H1 (cell line): ENCODE measurements at regions not wholly inside any gene's neighbourhood (a gene's known extent, or its start where the extent isn't known, plus 50 kb on each side); places are given as distances from the start of the nearest gene placed in this dataset.

ENCODE experiments used
- CTCF ChIA-PET: fragments of 300-600 bp; sonication (Branson Sonifier 250); formaldehyde crosslinking; loops from one replicate; lab custom pipeline; 2021; ENCODE audit not compliant: partially characterized antibody; lab: Charles Lee
- POLR2A ChIA-PET: fragments of 300-600 bp; sonication (Branson Sonifier 250); formaldehyde crosslinking; loops from one replicate; lab custom pipeline; 2021; ENCODE audit warnings: inconsistent platforms; ENCODE audit not compliant: partially characterized antibody; lab: Charles Lee
- DNase-seq, 2 experiments: peaks; one replicate each; pipeline versions ENCODE4 v3.0.0 to v3.0.0-alpha.2; 2010 to 2022; ENCODE audit warnings: low spot score in 2 of 2, low read depth in 1 of 2, mixed read lengths in 1 of 2
- FAIRE-seq: peaks from 2 replicates; lab custom pipeline; 2011; peaks lifted over from hg19 to GRCh38; lab: Jason Lieb, UNC
- H2AFZ ChIP-seq: 2 replicates; pipeline ENCODE4 v1.8.1; 2012; ENCODE audit warnings: low read length, inconsistent platforms
- H2AK5ac ChIP-seq: 2 replicates; pipeline ENCODE4 v1.6.1; 2013; ENCODE audit warnings: low read depth, low read length
- H2BK120ac ChIP-seq: replicated peaks from 2 replicates; pipeline ENCODE3; 2013; ENCODE audit warnings: low read depth, low read length, inconsistent platforms
- H2BK12ac ChIP-seq: 2 replicates; pipeline ENCODE4 v1.6.1; 2013; ENCODE audit warnings: low read depth, low read length
- H2BK15ac ChIP-seq: 2 replicates; pipeline ENCODE4 v1.6.1; 2013; ENCODE audit warnings: low read length
- H2BK20ac ChIP-seq: 2 replicates; pipeline ENCODE4 v1.6.1; 2013; ENCODE audit warnings: low read length
- H2BK5ac ChIP-seq: 2 replicates; pipeline ENCODE4 v1.6.1; 2013; ENCODE audit warnings: low read depth, low read length
- H3K14ac ChIP-seq: 2 replicates; pipeline ENCODE4 v1.6.1; 2013; ENCODE audit warnings: inconsistent platforms; ENCODE audit not compliant: insufficient read length
- H3K18ac ChIP-seq: 2 replicates; pipeline ENCODE4 v1.6.1; 2013; ENCODE audit warnings: low read length; ENCODE audit errors: extremely low read depth
- H3K23ac ChIP-seq: 2 replicates; pipeline ENCODE4 v1.6.1; 2013; ENCODE audit warnings: inconsistent platforms; ENCODE audit not compliant: insufficient read length
- H3K23me2 ChIP-seq: 2 replicates; pipeline ENCODE4 v1.6.1; 2013; ENCODE audit warnings: low read depth, low read length
- H3K27ac ChIP-seq: 2 replicates; pipeline ENCODE4 v1.6.1; 2011; ENCODE audit warnings: low read depth, low read length, inconsistent platforms
- H3K27me3 ChIP-seq, 4 experiments: replicated peaks in 1 of 4; 1 replicate in 1 of 4; 2 replicates in 3 of 4; pipeline versions ENCODE4 v1.6.1 to v1.8.1; 2011 to 2013; ENCODE audit warnings: low read length in 3 of 4, mild to moderate bottlenecking in 3 of 4, inconsistent platforms in 2 of 4, mixed read lengths in 2 of 4, moderate library complexity in 1 of 4; ENCODE audit not compliant: control insufficient read depth in 3 of 4, insufficient read depth in 3 of 4; ENCODE audit errors: extremely low read depth in 1 of 4
- H3K36me3 ChIP-seq, 4 experiments: 2 replicates each; pipeline versions ENCODE4 v1.6.1 to v1.8.1; 2011 to 2013; ENCODE audit warnings: mild to moderate bottlenecking in 4 of 4, low read length in 3 of 4, moderate library complexity in 2 of 4, control low read depth in 1 of 4, inconsistent platforms in 1 of 4; ENCODE audit not compliant: insufficient read depth in 4 of 4, control insufficient read depth in 2 of 4
- H3K4ac ChIP-seq: replicated peaks from 2 replicates; pipeline ENCODE3; 2013; ENCODE audit warnings: low read length, low read depth, mixed read lengths, inconsistent platforms; ENCODE audit not compliant: insufficient read length
- H3K4me1 ChIP-seq, 4 experiments: replicated peaks in 1 of 4; 1 replicate in 1 of 4; 2 replicates in 3 of 4; pipeline versions ENCODE4 v1.6.1 to v1.8.1; 2011 to 2013; ENCODE audit warnings: low read length in 3 of 4, inconsistent platforms in 2 of 4, mixed read lengths in 1 of 4; ENCODE audit not compliant: insufficient read depth in 4 of 4, control insufficient read depth in 3 of 4
- H3K4me2 ChIP-seq, 2 experiments: 2 replicates each; pipeline versions ENCODE4 v1.6.1 to v1.8.1; 2011 to 2013; ENCODE audit warnings: low read depth in 2 of 2, low read length in 2 of 2, control low read depth in 1 of 2, inconsistent platforms in 1 of 2, mild to moderate bottlenecking in 1 of 2; ENCODE audit not compliant: insufficient read depth in 1 of 2
- H3K4me3 ChIP-seq, 4 experiments: fragments of 200-600, 300-600 bp in 1 of 4; sonication (generic), shearing (Covaris generic), sonication (Bioruptor Twin) in 1 of 4; 2 replicates each; pipeline versions ENCODE4 v1.5.1 to v1.8.1; 2011 to 2016; ENCODE audit warnings: low read length in 4 of 4, low read depth in 3 of 4, control low read depth in 2 of 4, inconsistent platforms in 2 of 4, mild to moderate bottlenecking in 2 of 4, mixed read lengths in 1 of 4, moderate library complexity in 1 of 4; ENCODE audit not compliant: insufficient read depth in 2 of 4; ENCODE audit errors: extremely low read depth in 1 of 4
- H3K56ac ChIP-seq: replicated peaks from 2 replicates; pipeline ENCODE3; 2013; ENCODE audit warnings: low read depth, mild to moderate bottlenecking, mixed read lengths, low read length, inconsistent platforms; ENCODE audit not compliant: insufficient read length
- H3K79me1 ChIP-seq: 2 replicates; pipeline ENCODE4 v1.6.1; 2013; ENCODE audit warnings: low read depth, low read length, control low read depth
- H3K79me2 ChIP-seq, 2 experiments: 2 replicates each; pipeline versions ENCODE4 v1.6.1 to v1.8.1; 2012 to 2013; ENCODE audit warnings: low read length in 2 of 2, mild to moderate bottlenecking in 2 of 2, inconsistent platforms in 1 of 2; ENCODE audit not compliant: insufficient read depth in 2 of 2, control insufficient read depth in 1 of 2
- H3K9ac ChIP-seq, 4 experiments: replicated peaks in 1 of 4; 1 replicate in 1 of 4; 2 replicates in 3 of 4; pipeline versions ENCODE4 v1.6.1 to v1.8.1; 2011 to 2013; ENCODE audit warnings: low read depth in 3 of 4, low read length in 3 of 4, control low read depth in 2 of 4, mild to moderate bottlenecking in 2 of 4, moderate library complexity in 2 of 4, inconsistent platforms in 1 of 4; ENCODE audit errors: extremely low read depth in 1 of 4
- H3K9me3 ChIP-seq, 2 experiments: 2 replicates each; pipeline versions ENCODE4 v1.6.1 to v1.8.1; 2012 to 2013; ENCODE audit warnings: mild to moderate bottlenecking in 2 of 2, moderate library complexity in 2 of 2, control low read depth in 1 of 2, inconsistent platforms in 1 of 2, low read depth in 1 of 2, low read length in 1 of 2, mixed read lengths in 1 of 2; ENCODE audit not compliant: insufficient read depth in 2 of 2
- H4K20me1 ChIP-seq, 2 experiments: replicated peaks in 1 of 2; 2 replicates each; pipeline versions ENCODE3 to v1.8.1; 2011 to 2013; ENCODE audit warnings: inconsistent platforms in 2 of 2, low read length in 2 of 2, mild to moderate bottlenecking in 1 of 2; ENCODE audit not compliant: insufficient read depth in 2 of 2, control insufficient read depth in 1 of 2
- H4K5ac ChIP-seq: 2 replicates; pipeline ENCODE4 v1.6.1; 2013; ENCODE audit warnings: low read length, low read depth, mixed read lengths, inconsistent platforms; ENCODE audit not compliant: insufficient read length
- H4K8ac ChIP-seq: 2 replicates; pipeline ENCODE4 v1.8.0; 2013; ENCODE audit warnings: mild to moderate bottlenecking, moderate library complexity, low read length, inconsistent platforms; ENCODE audit not compliant: insufficient read depth; ENCODE audit errors: extremely low read depth
- H4K91ac ChIP-seq: replicated peaks from 2 replicates; pipeline ENCODE3; 2013; ENCODE audit warnings: low read length, mixed read lengths, inconsistent platforms; ENCODE audit not compliant: insufficient read length
- BRCA1 ChIP-seq: IDR thresholded peaks from 2 replicates; pipeline ENCODE4 v1.6.1; 2012; ENCODE audit warnings: low read depth, low read length, improper control_type of control experiment
- CEBPB ChIP-seq: IDR thresholded peaks from 2 replicates; pipeline ENCODE4 v1.6.1; 2012; ENCODE audit warnings: low read depth, low read length
- CTBP2 ChIP-seq: IDR thresholded peaks from 2 replicates; pipeline ENCODE4 v1.7.0; 2011; ENCODE audit warnings: borderline replicate concordance, mild to moderate bottlenecking, moderate library complexity, mixed read lengths, low read length; ENCODE audit not compliant: insufficient read depth, insufficient read length
- EZH2 ChIP-seq: fragments of 200-600 bp; sonication (generic); IDR thresholded peaks from 2 replicates; pipeline ENCODE4 v1.7.1; 2012; ENCODE audit warnings: low read depth, mild to moderate bottlenecking, moderate library complexity, low read length, inconsistent platforms; ENCODE audit not compliant: severe bottlenecking
- JUND ChIP-seq: IDR thresholded peaks from 2 replicates; pipeline ENCODE4 v1.6.1; 2011; ENCODE audit warnings: mild to moderate bottlenecking, improper control_type of control experiment, low read length
- KDM5A ChIP-seq: fragments of 200-600 bp; IDR thresholded peaks from 2 replicates; pipeline ENCODE4 v1.7.1; 2012; ENCODE audit warnings: mild to moderate bottlenecking, low read length, inconsistent platforms, mixed read lengths
- NRF1 ChIP-seq: IDR thresholded peaks from 2 replicates; pipeline ENCODE4 v1.6.1; 2011; ENCODE audit warnings: mild to moderate bottlenecking, low read depth, low read length, improper control_type of control experiment
- POU5F1 ChIP-seq: IDR thresholded peaks from 2 replicates; pipeline ENCODE4 v1.6.1; 2011; ENCODE audit warnings: low read depth, mild to moderate bottlenecking, low read length, moderate library complexity
- RAD21 ChIP-seq, 2 experiments: IDR thresholded peaks in 1 of 2; conservative IDR thresholded peaks in 1 of 2; 2 replicates each; pipeline ENCODE4 v1.6.1; 2011; ENCODE audit warnings: low read depth in 2 of 2, low read length in 2 of 2, improper control_type of control experiment in 1 of 2, inconsistent platforms in 1 of 2, mild to moderate bottlenecking in 1 of 2, moderate library complexity in 1 of 2
- RBBP5 ChIP-seq: IDR thresholded peaks from 2 replicates; pipeline ENCODE4 v1.7.1; 2012; ENCODE audit warnings: low read depth, mild to moderate bottlenecking, inconsistent platforms, low read length, moderate library complexity, borderline replicate concordance
- SAP30 ChIP-seq: fragments of 300-600 bp; sonication (generic); IDR thresholded peaks from 2 replicates; pipeline ENCODE4 v1.7.1; 2012; ENCODE audit warnings: low read length, moderate library complexity, mild to moderate bottlenecking, inconsistent platforms; ENCODE audit not compliant: insufficient read depth, insufficient replicate concordance
- SIN3A ChIP-seq, 2 experiments: IDR thresholded peaks in 1 of 2; conservative IDR thresholded peaks in 1 of 2; 2 replicates each; pipeline ENCODE4 v1.6.1; 2011 to 2012; ENCODE audit warnings: low read length in 2 of 2, improper control_type of control experiment in 1 of 2, low read depth in 1 of 2, mild to moderate bottlenecking in 1 of 2
- SP2 ChIP-seq: IDR thresholded peaks from 2 replicates; pipeline ENCODE4 v1.6.1; 2012; ENCODE audit warnings: mild to moderate bottlenecking, low read length, inconsistent platforms
- TAF1 ChIP-seq: IDR thresholded peaks from 2 replicates; pipeline ENCODE4 v1.6.1; 2011; ENCODE audit warnings: mild to moderate bottlenecking, low read depth, low read length
- TCF12 ChIP-seq: IDR thresholded peaks from 2 replicates; pipeline ENCODE4 v1.6.1; 2011; ENCODE audit warnings: low read depth, mild to moderate bottlenecking, low read length
- WGBS, 2 experiments: shearing (Covaris generic) in 1 of 2; methylation state at CpG; one replicate each; pipeline versions ENCODE4 v1.1.6 to v1.1.7; 2013 to 2015; ENCODE audit warnings: low lambda C conversion rate in 2 of 2, mixed read lengths in 2 of 2, inconsistent platforms in 1 of 2, low coverage in 1 of 2, missing lambda C conversion rate in 1 of 2; ENCODE audit not compliant: insufficient replicate concordance in 2 of 2, insufficient coverage in 1 of 2, insufficient read length in 1 of 2; ENCODE audit errors: extremely low coverage in 1 of 2, missing lambda C conversion rate in 1 of 2; 5-methylcytosine and 5-hydroxymethylcytosine counted together

- Histone ChIP-seq H3K4me2 (no peak overlapping the region), H2BK5ac (no peak overlapping the region), H2BK12ac (no peak overlapping the region), H2AK5ac (no peak overlapping the region), H3K23me2 (no peaks in the 10 kb centered on the region), H2AFZ (no peak overlapping the region), H2BK20ac (no peak overlapping the region), H3K9me3 (peaks cover 0 to 3% of the 10 kb centered on the region in 2 experiments; a peak in 1 of 4 replicates), H3K4me3 (no peak overlapping the region), H3K18ac (no peak overlapping the region), H2BK120ac (no peak overlapping the region), H3K56ac (no peak overlapping the region), H3K14ac (no peak overlapping the region), H2BK15ac (no peak overlapping the region), H3K27me3 (no peaks in the 10 kb centered on the region), H4K20me1 (no peaks in the 10 kb centered on the region), H3K36me3 (no peaks in the 10 kb centered on the region), H3K4ac (no peak overlapping the region), H3K79me1 (no peaks in the 10 kb centered on the region), H3K9ac (no peak overlapping the region), H3K27ac (no peak overlapping the region), H4K5ac (no peak overlapping the region), H3K79me2 (no peaks in the 10 kb centered on the region), H3K23ac (no peak overlapping the region), H3K4me1 (peaks cover 0 to 8% (median 6%) of the 10 kb centered on the region in 4 experiments; a peak in 6 of 7 replicates), H4K8ac (no peak overlapping the region), H4K91ac (no peak overlapping the region)
- DNase-seq: no peak
- FAIRE-seq: no peak
- ChIA-PET CTCF (interaction anchor here (1.1 to 1.4 kb wide), 2 partner anchors 18 to 43 kb away, joined by 3 to 7 read pairs; no protein-coding TSS in a partner anchor), POLR2A (no interaction called here)
- 87% methylated on average over 4 of the region's 4 CpGs; no CpG with 5 or more reads in 1 of the 2 experiments for WGBS, 2 experiments
- TF ChIP-seq CEBPB (no peak), SAP30 (no peak), JUND (no peak), TCF12 (no peak), NRF1 (no peak), TAF1 (no peak), BRCA1 (no peak), POU5F1 (no peak), RAD21 (IDR thresholded peaks at IDR 0.05 in 1 of 2, conservative IDR thresholded peaks at IDR 0.05 in 1 of 2; ENCODE audit: low read depth in 2 of 2, low read length in 2 of 2) (no peak), CTBP2 (no peak), EZH2 (no peak), SIN3A (conservative IDR thresholded peaks at IDR 0.05 in 1 of 2, IDR thresholded peaks at IDR 0.05 in 1 of 2; ENCODE audit: low read depth in 1 of 2, low read length in 2 of 2) (no peak), SP2 (no peak), KDM5A (no peak), RBBP5 (no peak)
These were observed 154.0 kb upstream of the BCL6 start for GRCh38 chr3:187899246-187899645.
